ENCODE measurements at regions not wholly inside any gene's neighbourhood (a gene's known extent, or its start where the extent isn't known, plus 50 kb on each side); places are given as distances from the start of the nearest gene placed in this dataset.

GRCh38 chr6:11337306-11337705 lies 104.8 kb upstream of the NEDD9 start:
- TF ChIP-seq CTCF (IDR thresholded peaks at IDR 0.05; ENCODE audit: borderline replicate concordance, extremely low read depth, low read length, poor library complexity, severe bottlenecking) = no peak
- TF ChIP-seq EZH2 (IDR thresholded peaks at IDR 0.05; ENCODE audit: borderline replicate concordance, low read depth, low read length, severe bottlenecking) = no peak
